DND-41 (cell line): ENCODE measurements at regions not wholly inside any gene's neighbourhood (a gene's known extent, or its start where the extent isn't known, plus 50 kb on each side); places are given as distances from the start of the nearest gene placed in this dataset.
"Not testable (repeated sequence)": the region's sequence is repeated elsewhere in the genome, so short reads cannot be mapped to it uniquely, and the experiment has no call there.

Source experiments
- ATAC-seq: fragments of 200-7000 bp; cut with Tn5 transposase; 3 replicates; pipeline ENCODE4 v1.9.1; 2021; ENCODE audit warnings: low read depth; ENCODE audit not compliant: insufficient read depth
- DNase-seq: peaks from one replicate; pipeline ENCODE4 v3.0.0-alpha.2; 2020
- H2AFZ ChIP-seq: 2 replicates; pipeline ENCODE4 v1.6.0; 2012; ENCODE audit warnings: low read depth, low read length
- H3K27ac ChIP-seq: 2 replicates; pipeline ENCODE4 v1.5.1; 2012; ENCODE audit warnings: low read length, inconsistent platforms
- H3K27me3 ChIP-seq: fragments of 200-600 bp; sonication (generic); 2 replicates; pipeline ENCODE4 v1.6.0; 2012; ENCODE audit warnings: low read length, mild to moderate bottlenecking, inconsistent platforms; ENCODE audit not compliant: insufficient read depth, poor library complexity
- H3K36me3 ChIP-seq: 2 replicates; pipeline ENCODE4 v1.5.1; 2012; ENCODE audit warnings: low read length, inconsistent platforms; ENCODE audit not compliant: insufficient read depth
- H3K4me1 ChIP-seq: 2 replicates; pipeline ENCODE4 v1.5.1; 2012; ENCODE audit warnings: mild to moderate bottlenecking, low read length; ENCODE audit not compliant: insufficient read depth
- H3K4me2 ChIP-seq: 2 replicates; pipeline ENCODE4 v1.6.0; 2012; ENCODE audit warnings: mild to moderate bottlenecking, moderate library complexity, low read length, inconsistent platforms; ENCODE audit not compliant: insufficient read depth
- H3K4me3 ChIP-seq, 2 experiments: fragments of 200-600 bp in 1 of 2; shearing (Covaris generic) in 1 of 2; 2 replicates each; pipeline ENCODE4 v1.5.1; 2012 to 2016; ENCODE audit warnings: inconsistent platforms in 2 of 2, low read length in 2 of 2, mild to moderate bottlenecking in 2 of 2, low read depth in 1 of 2, moderate library complexity in 1 of 2
- H3K79me2 ChIP-seq: 2 replicates; pipeline ENCODE4 v1.6.0; 2012; ENCODE audit warnings: low read length, inconsistent platforms; ENCODE audit not compliant: insufficient read depth
- H3K9ac ChIP-seq: 2 replicates; pipeline ENCODE4 v1.6.0; 2012; ENCODE audit warnings: low read depth, mild to moderate bottlenecking, inconsistent platforms, low read length, moderate library complexity
- H3K9me3 ChIP-seq: 2 replicates; pipeline ENCODE4 v1.5.1; 2012; ENCODE audit warnings: low read length, moderate library complexity, mild to moderate bottlenecking, inconsistent platforms; ENCODE audit not compliant: insufficient read depth, severe bottlenecking
- H4K20me1 ChIP-seq: 2 replicates; pipeline ENCODE4 v1.6.0; 2012; ENCODE audit warnings: low read length; ENCODE audit not compliant: insufficient read depth
- CTCF ChIP-seq: IDR thresholded peaks from 2 replicates; pipeline ENCODE4 v1.5.1; 2012; ENCODE audit warnings: borderline replicate concordance, low read length, moderate library complexity, mild to moderate bottlenecking; ENCODE audit not compliant: poor library complexity, severe bottlenecking; ENCODE audit errors: extremely low read depth
- EZH2 ChIP-seq: IDR thresholded peaks from 3 replicates; pipeline ENCODE4 v1.6.1; 2012; ENCODE audit warnings: borderline replicate concordance, low read depth, mild to moderate bottlenecking, moderate library complexity, low read length, inconsistent platforms; ENCODE audit not compliant: severe bottlenecking

- H3K27ac ChIP-seq: no peak overlapping the region
- TF ChIP-seq EZH2 (no peak), CTCF (no peak)
These were observed 63.0 kb upstream of the WDFY3 start for GRCh38 chr4:85029453-85029852.

GRCh38 chr4:85030156-85030555 is 63.7 kb upstream of the WDFY3 start:
- no peak overlapping the region for H3K4me2 ChIP-seq
- TF ChIP-seq CTCF (no peak), EZH2 (no peak)

More at GRCh38 chr4:85029453-85029852, 63.0 kb upstream of the WDFY3 start:
- no peaks in the 10 kb centered on the region for H3K36me3 ChIP-seq
- H3K4me1 ChIP-seq: no peaks in the 10 kb centered on the region
- H3K4me3 ChIP-seq: no peak overlapping the region
- no peaks in the 10 kb centered on the region for H3K79me2 ChIP-seq
- no peak for ATAC-seq
- no peak overlapping the region for H3K4me2 ChIP-seq
- no peak for DNase-seq
- no peaks in the 10 kb centered on the region for H4K20me1 ChIP-seq
- H3K9me3 ChIP-seq: no peaks in the 10 kb centered on the region
- H3K9ac ChIP-seq: no peak overlapping the region
- no peaks in the 10 kb centered on the region for H3K27me3 ChIP-seq
- H2AFZ ChIP-seq: no peak overlapping the region

GRCh38 chr4:85033838-85034237 is 67.3 kb upstream of the WDFY3 start:
- H3K4me3 ChIP-seq, H3K36me3 ChIP-seq, H3K27ac ChIP-seq, H3K9me3 ChIP-seq, H3K27me3 ChIP-seq, H4K20me1 ChIP-seq, DNase-seq, ATAC-seq, H3K9ac ChIP-seq, H3K4me1 ChIP-seq, H3K79me2 ChIP-seq, H3K4me2 ChIP-seq, H2AFZ ChIP-seq: not testable (repeated sequence)

More at GRCh38 chr4:85030156-85030555, 63.7 kb upstream of the WDFY3 start:
- Histone ChIP-seq H3K36me3 (no peaks in the 10 kb centered on the region), H3K9me3 (no peaks in the 10 kb centered on the region), H3K27ac (no peak overlapping the region), H4K20me1 (no peaks in the 10 kb centered on the region), H3K4me1 (no peaks in the 10 kb centered on the region), H3K27me3 (no peaks in the 10 kb centered on the region), H3K9ac (no peak overlapping the region), H3K4me3 (no peak overlapping the region), H3K79me2 (no peaks in the 10 kb centered on the region), H2AFZ (no peak overlapping the region)
- DNase-seq: no peak
- ATAC-seq: no peak

GRCh38 chr4:85039526-85039925 is 73.0 kb upstream of the WDFY3 start:
- H4K20me1 ChIP-seq: no peaks in the 10 kb centered on the region
- ATAC-seq: no peak
- no peaks in the 10 kb centered on the region for H3K36me3 ChIP-seq
- no peak overlapping the region for H3K9ac ChIP-seq
- H3K4me1 ChIP-seq: no peaks in the 10 kb centered on the region
- no peak for DNase-seq
- H3K9me3 ChIP-seq: no peaks in the 10 kb centered on the region
- no peaks in the 10 kb centered on the region for H3K27me3 ChIP-seq
- H2AFZ ChIP-seq: no peak overlapping the region
- H3K79me2 ChIP-seq: no peaks in the 10 kb centered on the region
- TF ChIP-seq CTCF: no peak
- TF ChIP-seq EZH2: no peak
- H3K27ac ChIP-seq: no peak overlapping the region
- no peak overlapping the region for H3K4me3 ChIP-seq
- H3K4me2 ChIP-seq: no peak overlapping the region

GRCh38 chr4:85043812-85044496 is 77.5 kb upstream of the WDFY3 start:
- ATAC-seq, H3K79me2 ChIP-seq, H3K4me3 ChIP-seq, H3K27ac ChIP-seq, H3K36me3 ChIP-seq, H4K20me1 ChIP-seq, H3K27me3 ChIP-seq, H3K4me2 ChIP-seq, H3K9me3 ChIP-seq, H2AFZ ChIP-seq, H3K9ac ChIP-seq, DNase-seq, H3K4me1 ChIP-seq: not testable (repeated sequence)
